GM18520 (cell line): ENCODE measurements at regions not wholly inside any gene's neighbourhood (a gene's known extent, or its start where the extent isn't known, plus 50 kb on each side); places are given as distances from the start of the nearest gene placed in this dataset.

Source experiments
- ATAC-seq: cut with Tn5 transposase; IDR thresholded peaks from one replicate; pipeline ENCODE4 v1.9.1; 2021; ENCODE audit not compliant: unreplicated experiment

- ATAC-seq, result no peak
Measured at GRCh38 chr2:217076058-217076435, 216.2 kb upstream of the TNP1 start.

GRCh38 chr2:217075268-217076057 is 215.6 kb upstream of the TNP1 start:
- ATAC-seq, result no peak

GRCh38 chr2:217074576-217075255 is 214.9 kb upstream of the TNP1 start:
- no peak for ATAC-seq

GRCh38 chr2:217071416-217071815 is 211.6 kb upstream of the TNP1 start:
- no peak for ATAC-seq

- no peak for ATAC-seq
Measured at GRCh38 chr2:217070611-217071010, 210.7 kb upstream of the TNP1 start.

GRCh38 chr2:217070043-217070430 is 210.2 kb upstream of the TNP1 start:
- ATAC-seq, result no peak

- ATAC-seq, result no peak
Measured at GRCh38 chr2:217069263-217070042, 209.6 kb upstream of the TNP1 start.

GRCh38 chr2:217068677-217069250 is 208.9 kb upstream of the TNP1 start:
- ATAC-seq, result no peak

- ATAC-seq, result no peak
Measured at GRCh38 chr2:217067787-217068186, 207.9 kb upstream of the TNP1 start.

- ATAC-seq, result no peak
Measured at GRCh38 chr2:217066510-217067270, 206.8 kb upstream of the TNP1 start.

- ATAC-seq, result no peak
Measured at GRCh38 chr2:217065695-217066405, 206.0 kb upstream of the TNP1 start.

- ATAC-seq, result no peak
Measured at GRCh38 chr2:217065012-217065290, 205.1 kb upstream of the TNP1 start.

- no peak for ATAC-seq
Measured at GRCh38 chr2:217064234-217065011, 204.6 kb upstream of the TNP1 start.

- no peak for ATAC-seq
Measured at GRCh38 chr2:217063238-217063755, 203.4 kb upstream of the TNP1 start.

GRCh38 chr2:217062768-217063167 is 202.9 kb upstream of the TNP1 start:
- no peak for ATAC-seq

GRCh38 chr2:217061916-217062505 is 202.1 kb upstream of the TNP1 start:
- no peak for ATAC-seq

- no peak for ATAC-seq
Measured at GRCh38 chr2:217060951-217061547, 201.2 kb upstream of the TNP1 start.

GRCh38 chr2:217060516-217060915 is 200.7 kb upstream of the TNP1 start:
- no peak for ATAC-seq
